Thoracic aorta (tissue), 2 donors: ENCODE measurements at regions not wholly inside any gene's neighbourhood (a gene's known extent, or its start where the extent isn't known, plus 50 kb on each side); places are given as distances from the start of the nearest gene placed in this dataset.

Experiments
- ATAC-seq: fragments of 150-250 bp; one replicate; pipeline ENCODE4 v1.8.0; 2017; ENCODE audit warnings: low read depth; ENCODE audit not compliant: insufficient number of reproducible peaks, low FRiP score
- DNase-seq: peaks from one replicate; pipeline ENCODE4 v3.0.0-alpha.2; 2020; ENCODE audit warnings: low spot score
- H3K27ac ChIP-seq, 2 donors: fragments of 200-600 bp; sonication (generic); 1 replicate in 1 of 2; 2 replicates in 1 of 2; pipeline ENCODE4 v1.5.1; 2016; ENCODE audit warnings: mild to moderate bottlenecking in 2 of 2, moderate library complexity in 2 of 2
- H3K27me3 ChIP-seq: fragments of 200-600 bp; sonication (generic); replicated peaks from 2 replicates; pipeline ENCODE4 v1.6.0; 2016; ENCODE audit warnings: mild to moderate bottlenecking; ENCODE audit not compliant: insufficient read depth
- H3K36me3 ChIP-seq: fragments of 200-600 bp; sonication (generic); one replicate; pipeline ENCODE4 v1.5.1; 2016
- H3K4me1 ChIP-seq, 2 donors: fragments of 200-600 bp; sonication (generic); 1 replicate in 1 of 2; 2 replicates in 1 of 2; pipeline versions ENCODE4 v1.5.1 to v1.6.0; 2016; ENCODE audit warnings: low read depth in 2 of 2, mild to moderate bottlenecking in 1 of 2; ENCODE audit not compliant: control insufficient read depth in 1 of 2
- H3K4me3 ChIP-seq: fragments of 200-600 bp; sonication (generic); 2 replicates; pipeline ENCODE4 v1.5.1; 2016; ENCODE audit warnings: mild to moderate bottlenecking
- H3K9me3 ChIP-seq: fragments of 200-600 bp; sonication (generic); 2 replicates; pipeline ENCODE4 v1.5.1; 2016
- CTCF ChIP-seq: fragments of 200-600 bp; sonication (generic); IDR thresholded peaks from one replicate; pipeline ENCODE4 v1.5.1; 2019; ENCODE audit warnings: antibody characterized with exemption

- H3K27me3 ChIP-seq: no peaks in the 10 kb centered on the region
- no peak for ATAC-seq
Measured at GRCh38 chr6:23170049-23170448, 600.7 kb downstream of the HDGFL1 start.

GRCh38 chr6:23173234-23173633, 603.9 kb downstream of the HDGFL1 start:
- ATAC-seq: no peak
- Histone ChIP-seq H3K27ac (no peak overlapping the region), H3K4me1 (no peaks in the 10 kb centered on the region), H3K27me3 (no peaks in the 10 kb centered on the region), H3K4me3 (no peak overlapping the region), H3K9me3 (no peaks in the 10 kb centered on the region), H3K36me3 (no peaks in the 10 kb centered on the region)
- TF ChIP-seq CTCF: no peak
- DNase-seq: no peak

More at GRCh38 chr6:23170049-23170448, 600.7 kb downstream of the HDGFL1 start:
- H3K4me1 ChIP-seq: no peaks in the 10 kb centered on the region
- H3K9me3 ChIP-seq: no peaks in the 10 kb centered on the region
- no peak for DNase-seq
- TF ChIP-seq CTCF: no peak
- H3K4me3 ChIP-seq: no peak overlapping the region
- no peak overlapping the region for H3K27ac ChIP-seq
- no peaks in the 10 kb centered on the region for H3K36me3 ChIP-seq

- Histone ChIP-seq H3K27me3 (no peaks in the 10 kb centered on the region), H3K27ac (no peak overlapping the region), H3K36me3 (no peaks in the 10 kb centered on the region), H3K9me3 (no peaks in the 10 kb centered on the region), H3K4me3 (no peak overlapping the region), H3K4me1 (no peaks in the 10 kb centered on the region)
- no peak for TF ChIP-seq CTCF
- ATAC-seq (no peak), DNase-seq (no peak)
Measured at GRCh38 chr6:23174781-23175361, 605.5 kb downstream of the HDGFL1 start.

- no peaks in the 10 kb centered on the region for H3K4me1 ChIP-seq
- H3K36me3 ChIP-seq: no peaks in the 10 kb centered on the region
- no peaks in the 10 kb centered on the region for H3K27me3 ChIP-seq
- DNase-seq (no peak), ATAC-seq (no peak)
- H3K4me3 ChIP-seq: no peak overlapping the region
- TF ChIP-seq CTCF: no peak
- H3K27ac ChIP-seq: no peak overlapping the region
- no peaks in the 10 kb centered on the region for H3K9me3 ChIP-seq
Measured at GRCh38 chr6:23175391-23175790, 606.0 kb downstream of the HDGFL1 start.

GRCh38 chr6:23176471-23176870, 607.1 kb downstream of the HDGFL1 start:
- no peak for ATAC-seq
- no peak overlapping the region for H3K4me3 ChIP-seq
- H3K36me3 ChIP-seq: no peaks in the 10 kb centered on the region
- no peaks in the 10 kb centered on the region for H3K4me1 ChIP-seq
- TF ChIP-seq CTCF: no peak
- no peaks in the 10 kb centered on the region for H3K27me3 ChIP-seq
- H3K9me3 ChIP-seq: no peaks in the 10 kb centered on the region
- H3K27ac ChIP-seq: no peak overlapping the region
- no peak for DNase-seq
